K562 (cell line): ENCODE measurements at regions not wholly inside any gene's neighbourhood (a gene's known extent, or its start where the extent isn't known, plus 50 kb on each side); places are given as distances from the start of the nearest gene placed in this dataset.

ENCODE experiments used
- ATAC-seq: fragments of 200-7000 bp; cut with Tn5 transposase; 3 replicates; pipeline ENCODE4 v1.9.1; 2020; ENCODE audit warnings: moderate library complexity
- BruUV-seq: library from RNA; stranded (reverse); fragments of 400-500 nt; replicated peaks from 2 replicates; lab custom pipeline; 2021; lab: Mats Ljungman, UMichigan
- CTCF ChIA-PET: fragments of 300-600 bp; formaldehyde crosslinking; extraction: SDS; loops from one replicate; lab custom pipeline; 2021; ENCODE audit warnings: low intra/inter-chr PET ratio; lab: Yijun Ruan, JAX
- POLR2A ChIA-PET: fragments of 300-600, 350-650 bp; sonication (Branson Sonifier 250); formaldehyde crosslinking; extraction: SDS; loops from one replicate; lab custom pipeline; 2021; ENCODE audit warnings: antibody characterized with exemption, inconsistent platforms; lab: Yijun Ruan, JAX
- DNase-seq, 4 experiments: peaks; one replicate each; pipeline versions ENCODE4 v3.0.0 to v3.0.0-alpha.2; 2011 to 2018; ENCODE audit warnings: low spot score in 3 of 4, mixed read lengths in 3 of 4; ENCODE audit errors: extremely low read depth in 1 of 4
- FAIRE-seq: peaks from 2 replicates; lab custom pipeline; 2011; peaks lifted over from hg19 to GRCh38; lab: Jason Lieb, UNC
- H2AFZ ChIP-seq: 2 replicates; pipeline ENCODE4 v1.6.0; 2011; ENCODE audit warnings: low read depth, low read length, control low read depth, inconsistent platforms
- H3K27ac ChIP-seq: fragments of 200-600 bp; 3 replicates; pipeline ENCODE4 v1.8.0; 2011; ENCODE audit warnings: low read depth, mild to moderate bottlenecking, control low read depth, inconsistent platforms, low read length, moderate library complexity, mixed read lengths; ENCODE audit errors: extremely low read depth
- H3K27me3 ChIP-seq, 2 experiments: fragments of 300-600 bp in 1 of 2; 2 replicates in 1 of 2; 3 replicates in 1 of 2; pipeline versions ENCODE4 v1.6.0 to v1.8.0; 2011; ENCODE audit warnings: inconsistent platforms in 2 of 2, low read length in 2 of 2, mild to moderate bottlenecking in 1 of 2, mixed read lengths in 1 of 2, moderate library complexity in 1 of 2; ENCODE audit not compliant: control insufficient read depth in 2 of 2, insufficient read depth in 2 of 2
- H3K36me3 ChIP-seq: fragments of 300-600 bp; 3 replicates; pipeline ENCODE4 v1.8.0; 2011; ENCODE audit warnings: mild to moderate bottlenecking, low read length, inconsistent platforms; ENCODE audit not compliant: control insufficient read depth, insufficient read depth
- H3K4me1 ChIP-seq, 2 experiments: fragments of 200-600 bp in 1 of 2; replicated peaks in 1 of 2; 2 replicates in 1 of 2; 3 replicates in 1 of 2; pipeline versions ENCODE4 v1.5.1 to v1.8.0; 2011; ENCODE audit warnings: inconsistent platforms in 2 of 2, low read length in 2 of 2, mild to moderate bottlenecking in 1 of 2, mixed read lengths in 1 of 2, moderate library complexity in 1 of 2; ENCODE audit not compliant: control insufficient read depth in 2 of 2, insufficient read depth in 2 of 2
- H3K4me2 ChIP-seq: 2 replicates; pipeline ENCODE4 v1.6.1; 2011; ENCODE audit warnings: low read length, control low read depth, inconsistent platforms, mixed read lengths; ENCODE audit not compliant: insufficient read depth
- H3K4me3 ChIP-seq: fragments of 200-600 bp; sonication (generic), shearing (Covaris generic); 2 replicates; pipeline ENCODE4 v1.5.1; 2016; ENCODE audit warnings: control low read depth, inconsistent platforms
- H3K79me2 ChIP-seq: fragments of 200-600 bp; 3 replicates; pipeline ENCODE4 v1.8.0; 2011; ENCODE audit warnings: low read length, inconsistent platforms; ENCODE audit not compliant: control insufficient read depth, insufficient read depth
- H3K9ac ChIP-seq, 2 experiments: 2 replicates each; pipeline versions ENCODE4 v1.6.0 to v1.6.1; 2011; ENCODE audit warnings: low read depth in 2 of 2, low read length in 2 of 2, control low read depth in 1 of 2, inconsistent platforms in 1 of 2, mild to moderate bottlenecking in 1 of 2, mixed read lengths in 1 of 2; ENCODE audit not compliant: insufficient read depth in 1 of 2
- H3K9me1 ChIP-seq: one replicate; pipeline ENCODE4 v1.6.0; 2011; ENCODE audit warnings: inconsistent platforms, mild to moderate bottlenecking, low read length, moderate library complexity; ENCODE audit not compliant: control insufficient read depth, insufficient read depth
- H3K9me3 ChIP-seq: replicated peaks from 2 replicates; pipeline ENCODE4 v1.5.1; 2011; ENCODE audit warnings: low read depth, low read length, inconsistent platforms; ENCODE audit not compliant: control insufficient read depth, insufficient read depth
- H4K20me1 ChIP-seq: replicated peaks from 2 replicates; pipeline ENCODE4 v1.6.1; 2011; ENCODE audit warnings: low read length, inconsistent platforms, mixed read lengths; ENCODE audit not compliant: control insufficient read depth, insufficient read depth
- IRF2 ChIP-seq: sonication (generic); formaldehyde crosslinking; IDR thresholded peaks from 2 replicates; pipeline ENCODE4 v1.8.1; 2022; ENCODE audit warnings: mild to moderate bottlenecking, missing genetic modification reagents
- TCF7L2 ChIP-seq: fragments of 150-350 bp; IDR thresholded peaks from 2 replicates; pipeline ENCODE4 v1.6.1; 2016; ENCODE audit warnings: low read depth, mild to moderate bottlenecking, low read length, moderate library complexity
- WGBS: fragments of 100-300 bp; shearing (Covaris generic); methylation state at CpG from one replicate; pipeline ENCODE4 v1.1.6; 2016; ENCODE audit warnings: low coverage, mixed read lengths; ENCODE audit not compliant: insufficient coverage; ENCODE audit errors: missing lambda C conversion rate; 5-methylcytosine and 5-hydroxymethylcytosine counted together
- in situ Hi-C: fragments of 300-500 bp; cut with MboI; formaldehyde crosslinking; loops from 4 replicates; pipeline ENCODE4 v1.15.0; 2018; ENCODE audit warnings: inconsistent platforms, mixed read lengths
- intact Hi-C: fragments of 100-400 bp; cut with micrococcal nuclease; formaldehyde crosslinking; loops from 2 replicates; pipeline ENCODE4 v1.14.2; 2022
- TF ChIP-seq, protein P1 (sequence below), 2 experiments: fragments of 450-650 bp; IDR thresholded peaks; 2 replicates each; pipeline ENCODE4 v1.6.1; 2016
- TF ChIP-seq, protein P2 (sequence below): IDR thresholded peaks from 3 replicates; pipeline ENCODE4 v1.6.1; 2011; ENCODE audit warnings: borderline replicate concordance, mild to moderate bottlenecking, moderate library complexity; ENCODE audit not compliant: insufficient read length; ENCODE audit errors: extremely low read depth

DNA sequence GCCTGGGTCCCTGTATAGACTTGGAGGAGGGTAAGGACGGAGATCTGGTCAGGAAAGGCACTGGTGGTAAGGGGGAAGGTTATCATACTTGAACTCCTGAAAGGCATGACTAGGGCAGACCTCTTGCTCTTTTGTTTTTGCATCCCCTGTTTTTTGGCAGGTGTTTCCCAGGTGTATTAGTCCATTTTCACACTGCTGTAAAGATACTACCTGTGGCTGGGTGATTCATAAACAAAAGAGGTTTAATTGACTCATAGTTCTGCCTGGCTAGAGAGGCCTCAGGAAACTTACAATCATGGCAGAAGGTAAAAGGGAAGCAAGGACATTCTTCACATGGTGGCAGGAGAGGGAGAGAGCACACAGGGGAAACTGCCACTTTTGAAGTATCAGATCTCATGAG, 57.2 kb upstream of the APOBEC4 start (continued):
- TF ChIP-seq, protein P1, sequence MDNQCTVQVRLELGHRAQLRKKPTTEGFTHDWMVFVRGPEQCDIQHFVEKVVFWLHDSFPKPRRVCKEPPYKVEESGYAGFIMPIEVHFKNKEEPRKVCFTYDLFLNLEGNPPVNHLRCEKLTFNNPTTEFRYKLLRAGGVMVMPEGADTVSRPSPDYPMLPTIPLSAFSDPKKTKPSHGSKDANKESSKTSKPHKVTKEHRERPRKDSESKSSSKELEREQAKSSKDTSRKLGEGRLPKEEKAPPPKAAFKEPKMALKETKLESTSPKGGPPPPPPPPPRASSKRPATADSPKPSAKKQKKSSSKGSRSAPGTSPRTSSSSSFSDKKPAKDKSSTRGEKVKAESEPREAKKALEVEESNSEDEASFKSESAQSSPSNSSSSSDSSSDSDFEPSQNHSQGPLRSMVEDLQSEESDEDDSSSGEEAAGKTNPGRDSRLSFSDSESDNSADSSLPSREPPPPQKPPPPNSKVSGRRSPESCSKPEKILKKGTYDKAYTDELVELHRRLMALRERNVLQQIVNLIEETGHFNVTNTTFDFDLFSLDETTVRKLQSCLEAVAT (IDR thresholded peaks at IDR 0.05): no peak
- TF ChIP-seq, protein P2, sequence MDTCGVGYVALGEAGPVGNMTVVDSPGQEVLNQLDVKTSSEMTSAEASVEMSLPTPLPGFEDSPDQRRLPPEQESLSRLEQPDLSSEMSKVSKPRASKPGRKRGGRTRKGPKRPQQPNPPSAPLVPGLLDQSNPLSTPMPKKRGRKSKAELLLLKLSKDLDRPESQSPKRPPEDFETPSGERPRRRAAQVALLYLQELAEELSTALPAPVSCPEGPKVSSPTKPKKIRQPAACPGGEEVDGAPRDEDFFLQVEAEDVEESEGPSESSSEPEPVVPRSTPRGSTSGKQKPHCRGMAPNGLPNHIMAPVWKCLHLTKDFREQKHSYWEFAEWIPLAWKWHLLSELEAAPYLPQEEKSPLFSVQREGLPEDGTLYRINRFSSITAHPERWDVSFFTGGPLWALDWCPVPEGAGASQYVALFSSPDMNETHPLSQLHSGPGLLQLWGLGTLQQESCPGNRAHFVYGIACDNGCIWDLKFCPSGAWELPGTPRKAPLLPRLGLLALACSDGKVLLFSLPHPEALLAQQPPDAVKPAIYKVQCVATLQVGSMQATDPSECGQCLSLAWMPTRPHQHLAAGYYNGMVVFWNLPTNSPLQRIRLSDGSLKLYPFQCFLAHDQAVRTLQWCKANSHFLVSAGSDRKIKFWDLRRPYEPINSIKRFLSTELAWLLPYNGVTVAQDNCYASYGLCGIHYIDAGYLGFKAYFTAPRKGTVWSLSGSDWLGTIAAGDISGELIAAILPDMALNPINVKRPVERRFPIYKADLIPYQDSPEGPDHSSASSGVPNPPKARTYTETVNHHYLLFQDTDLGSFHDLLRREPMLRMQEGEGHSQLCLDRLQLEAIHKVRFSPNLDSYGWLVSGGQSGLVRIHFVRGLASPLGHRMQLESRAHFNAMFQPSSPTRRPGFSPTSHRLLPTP: no peak

DNA sequence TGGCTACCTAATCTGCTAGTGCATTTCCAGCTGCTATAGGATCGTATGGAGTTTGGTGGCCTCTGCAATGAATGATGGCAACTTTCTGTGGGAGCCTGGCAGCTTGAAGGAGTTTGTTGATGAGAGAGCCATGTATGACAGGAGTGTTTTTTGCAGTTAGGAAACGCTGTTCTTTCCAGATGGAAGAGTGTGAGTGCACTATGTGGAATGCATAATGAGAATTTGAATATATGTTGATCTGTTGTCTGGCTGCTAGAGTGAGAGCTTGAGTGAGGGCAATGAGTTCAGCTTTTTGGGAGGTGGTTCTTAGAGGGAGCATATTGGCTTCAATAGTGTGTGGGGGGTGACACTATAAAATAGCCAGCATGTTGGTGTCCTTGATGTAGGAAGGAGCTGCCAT, 51.0 kb upstream of the APOBEC4 start:
- Histone ChIP-seq H4K20me1 (no peaks in the 10 kb centered on the region), H3K9me3 (no peaks in the 10 kb centered on the region), H2AFZ (no peak overlapping the region), H3K4me1 (peaks cover 0 to 7% of the 10 kb centered on the region in 2 experiments; a peak in 3 of 5 replicates), H3K27me3 (peaks cover 4 to 16% of the 10 kb centered on the region in 2 experiments; a peak in 4 of 5 replicates), H3K4me2 (no peak overlapping the region), H3K27ac (no peak overlapping the region), H3K9me1 (no peaks in the 10 kb centered on the region), H3K36me3 (no peaks in the 10 kb centered on the region), H3K79me2 (no peaks in the 10 kb centered on the region), H3K9ac (no peak overlapping the region)
- DNase-seq (no peak), FAIRE-seq (no peak)
- CTCF ChIA-PET: no interaction called here
- 2% methylated on average over 2 of the region's 2 CpGs for WGBS
- intact Hi-C loops (no loop called here), in situ Hi-C loops (no loop called here)
- POLR2A ChIA-PET: no interaction called here
- BruUV-seq: no TSS peak
- no peak for TF ChIP-seq IRF2 (CRISPR knock-in tag)
- TF ChIP-seq TCF7L2: no peak
- TF ChIP-seq, all 486 proteins: peak for 0
- no peak for ATAC-seq
- no peak overlapping the region for H3K4me3 ChIP-seq
